Vagina (tissue), 2 donors: ENCODE measurements at regions not wholly inside any gene's neighbourhood (a gene's known extent, or its start where the extent isn't known, plus 50 kb on each side); places are given as distances from the start of the nearest gene placed in this dataset.

Source experiments
- POLR2A ChIP-seq, 2 donors: fragments of 450-650 bp; IDR thresholded peaks; one replicate each; pipeline ENCODE4 v1.6.1; 2017; ENCODE audit warnings: antibody characterized with exemption in 2 of 2, mild to moderate bottlenecking in 2 of 2, moderate library complexity in 2 of 2
- POLR2AphosphoS5 ChIP-seq, 2 donors: sonication (generic); formaldehyde crosslinking; IDR thresholded peaks; one replicate each; pipeline ENCODE4 v1.9.0; 2017; ENCODE audit warnings: antibody characterized with exemption in 2 of 2, mild to moderate bottlenecking in 2 of 2, low read depth in 1 of 2; ENCODE audit not compliant: insufficient read depth in 1 of 2
- TF ChIP-seq, protein P1 (sequence below), 3 experiments: fragments of 450-650 bp in 2 of 3; fragments of 200-600 bp in 1 of 3; sonication (generic) in 1 of 3; IDR thresholded peaks; one replicate each; pipeline ENCODE4 v1.5.1; 2017 to 2019; ENCODE audit warnings: antibody characterized with exemption in 3 of 3, mild to moderate bottlenecking in 2 of 3, moderate library complexity in 2 of 3

- TF ChIP-seq, protein P1, sequence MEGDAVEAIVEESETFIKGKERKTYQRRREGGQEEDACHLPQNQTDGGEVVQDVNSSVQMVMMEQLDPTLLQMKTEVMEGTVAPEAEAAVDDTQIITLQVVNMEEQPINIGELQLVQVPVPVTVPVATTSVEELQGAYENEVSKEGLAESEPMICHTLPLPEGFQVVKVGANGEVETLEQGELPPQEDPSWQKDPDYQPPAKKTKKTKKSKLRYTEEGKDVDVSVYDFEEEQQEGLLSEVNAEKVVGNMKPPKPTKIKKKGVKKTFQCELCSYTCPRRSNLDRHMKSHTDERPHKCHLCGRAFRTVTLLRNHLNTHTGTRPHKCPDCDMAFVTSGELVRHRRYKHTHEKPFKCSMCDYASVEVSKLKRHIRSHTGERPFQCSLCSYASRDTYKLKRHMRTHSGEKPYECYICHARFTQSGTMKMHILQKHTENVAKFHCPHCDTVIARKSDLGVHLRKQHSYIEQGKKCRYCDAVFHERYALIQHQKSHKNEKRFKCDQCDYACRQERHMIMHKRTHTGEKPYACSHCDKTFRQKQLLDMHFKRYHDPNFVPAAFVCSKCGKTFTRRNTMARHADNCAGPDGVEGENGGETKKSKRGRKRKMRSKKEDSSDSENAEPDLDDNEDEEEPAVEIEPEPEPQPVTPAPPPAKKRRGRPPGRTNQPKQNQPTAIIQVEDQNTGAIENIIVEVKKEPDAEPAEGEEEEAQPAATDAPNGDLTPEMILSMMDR (IDR thresholded peaks at IDR 0.05), result no peak
- TF ChIP-seq POLR2AphosphoS5 (IDR thresholded peaks at IDR 0.05; ENCODE audit: insufficient read depth in 1 of 2, low read depth in 1 of 2) (no peak), POLR2A (IDR thresholded peaks at IDR 0.05) (no peak)
These were observed 65.3 kb downstream of the PRR18 start for GRCh38 chr6:166242888-166243287.
